HEK293 (cell line): ENCODE measurements at regions not wholly inside any gene's neighbourhood (a gene's known extent, or its start where the extent isn't known, plus 50 kb on each side); places are given as distances from the start of the nearest gene placed in this dataset.

Experiments
- CTCF ChIA-PET: fragments of 350-600 bp; formaldehyde crosslinking; extraction: SDS; loops from one replicate; lab custom pipeline; 2021; ENCODE audit warnings: antibody characterized with exemption; lab: Yijun Ruan, JAX
- POLR2A ChIA-PET: fragments of 300-600 bp; formaldehyde crosslinking; extraction: SDS; loops from one replicate; lab custom pipeline; 2020; ENCODE audit warnings: antibody characterized with exemption, inconsistent platforms; lab: Yijun Ruan, JAX
- H3K27ac ChIP-seq: fragments of 200-500 bp; sonication (Bioruptor generic); 2 replicates; pipeline ENCODE4 v1.5.1; 2014; ENCODE audit warnings: low read depth, low read length, control low read depth, inconsistent platforms; ENCODE audit errors: extremely low read depth
- H3K36me3 ChIP-seq, 2 experiments: fragments of 200-500 bp in 1 of 2; sonication (Bioruptor generic) in 1 of 2; 1 replicate in 1 of 2; 2 replicates in 1 of 2; pipeline ENCODE4 v1.5.1; 2014 to 2017; ENCODE audit warnings: inconsistent platforms in 2 of 2, low read length in 2 of 2; ENCODE audit not compliant: control insufficient read depth in 2 of 2, insufficient read depth in 1 of 2
- H3K4me1 ChIP-seq: fragments of 200-500 bp; sonication (Bioruptor generic); 2 replicates; pipeline ENCODE4 v1.5.1; 2014; ENCODE audit warnings: mild to moderate bottlenecking, low read length, inconsistent platforms; ENCODE audit not compliant: control insufficient read depth, insufficient read depth
- H3K4me3 ChIP-seq: 2 replicates; pipeline ENCODE4 v1.5.1; 2011; ENCODE audit warnings: low read depth, mild to moderate bottlenecking, control low read depth, low read length, moderate library complexity
- H3K9me3 ChIP-seq: fragments of 200-500 bp; sonication (Bioruptor generic); 2 replicates; pipeline ENCODE4 v1.5.1; 2014; ENCODE audit warnings: low read depth, low read length, inconsistent platforms; ENCODE audit not compliant: control insufficient read depth, insufficient read depth
- GLIS2 ChIP-seq: fragments of 450-650 bp; formaldehyde crosslinking; IDR thresholded peaks from 2 replicates; pipeline ENCODE4 v1.5.1; 2016; ENCODE audit warnings: missing biosample characterization, missing genetic modification characterization
- IKZF3 ChIP-seq: fragments of 450-650 bp; IDR thresholded peaks from 2 replicates; pipeline ENCODE4 v1.5.0; 2018; ENCODE audit warnings: missing biosample characterization, mild to moderate bottlenecking, missing genetic modification characterization, moderate library complexity
- KLF7 ChIP-seq: fragments of 450-650 bp; formaldehyde crosslinking; IDR thresholded peaks from 2 replicates; pipeline ENCODE4 v1.5.1; 2016; ENCODE audit warnings: missing biosample characterization, missing genetic modification characterization, borderline replicate concordance
- KLF8 ChIP-seq: fragments of 450-650 bp; formaldehyde crosslinking; IDR thresholded peaks from 2 replicates; pipeline ENCODE4 v1.5.1; 2016; ENCODE audit warnings: missing biosample characterization, missing genetic modification characterization
- PBX3 ChIP-seq: sonication (generic); formaldehyde crosslinking; IDR thresholded peaks from 2 replicates; pipeline ENCODE4 v1.8.1; 2022; ENCODE audit warnings: mild to moderate bottlenecking, moderate library complexity, missing genetic modification reagents
- RBAK ChIP-seq: fragments of 450-650 bp; formaldehyde crosslinking; IDR thresholded peaks from 2 replicates; pipeline ENCODE4 v1.5.1; 2016; ENCODE audit warnings: missing biosample characterization, missing genetic modification characterization
- SALL2 ChIP-seq: fragments of 450-650 bp; formaldehyde crosslinking; IDR thresholded peaks from 2 replicates; pipeline ENCODE4 v1.5.0; 2017; ENCODE audit warnings: missing biosample characterization, mild to moderate bottlenecking, missing genetic modification characterization, borderline replicate concordance
- SCRT2 ChIP-seq: fragments of 450-650 bp; formaldehyde crosslinking; IDR thresholded peaks from 2 replicates; pipeline ENCODE4 v1.5.1; 2016; ENCODE audit warnings: missing biosample characterization, missing genetic modification characterization
- ZBTB49 ChIP-seq: fragments of 450-650 bp; formaldehyde crosslinking; IDR thresholded peaks from 2 replicates; pipeline ENCODE4 v1.5.1; 2016; ENCODE audit warnings: missing biosample characterization, missing genetic modification characterization, low read depth
- ZFP3 ChIP-seq: fragments of 450-650 bp; formaldehyde crosslinking; IDR thresholded peaks from 2 replicates; pipeline ENCODE4 v1.5.1; 2016; ENCODE audit warnings: low read depth, missing biosample characterization, missing genetic modification characterization
- ZFP41 ChIP-seq: fragments of 450-650 bp; formaldehyde crosslinking; IDR thresholded peaks from 2 replicates; pipeline ENCODE4 v1.5.1; 2016; ENCODE audit warnings: missing biosample characterization, missing genetic modification characterization, borderline replicate concordance
- ZNF184 ChIP-seq: fragments of 450-650 bp; IDR thresholded peaks from 2 replicates; pipeline ENCODE4 v1.5.1; 2018; ENCODE audit warnings: missing biosample characterization, mild to moderate bottlenecking, missing genetic modification characterization
- ZNF24 ChIP-seq: fragments of 450-650 bp; formaldehyde crosslinking; IDR thresholded peaks from 2 replicates; pipeline ENCODE4 v1.5.1; 2016; ENCODE audit warnings: missing biosample characterization, missing genetic modification characterization
- ZNF26 ChIP-seq: fragments of 450-650 bp; formaldehyde crosslinking; IDR thresholded peaks from 2 replicates; pipeline ENCODE4 v1.5.1; 2016; ENCODE audit warnings: missing biosample characterization, missing genetic modification characterization
- ZNF266 ChIP-seq: fragments of 450-650 bp; formaldehyde crosslinking; IDR thresholded peaks from 2 replicates; pipeline ENCODE4 v1.5.1; 2016; ENCODE audit warnings: missing biosample characterization, missing genetic modification characterization, low read depth
- ZNF354C ChIP-seq: fragments of 450-650 bp; formaldehyde crosslinking; IDR thresholded peaks from 2 replicates; pipeline ENCODE4 v1.5.1; 2016; ENCODE audit warnings: missing biosample characterization, missing genetic modification characterization, low read depth, borderline replicate concordance
- ZNF394 ChIP-seq: fragments of 450-650 bp; formaldehyde crosslinking; IDR thresholded peaks from 2 replicates; pipeline ENCODE4 v1.5.1; 2016; ENCODE audit warnings: missing biosample characterization, missing genetic modification characterization, mild to moderate bottlenecking, moderate library complexity, borderline replicate concordance
- ZNF404 ChIP-seq: fragments of 450-650 bp; formaldehyde crosslinking; IDR thresholded peaks from 2 replicates; pipeline ENCODE4 v1.5.1; 2017; ENCODE audit warnings: missing biosample characterization, missing genetic modification characterization
- ZNF585B ChIP-seq: fragments of 450-650 bp; formaldehyde crosslinking; IDR thresholded peaks from 2 replicates; pipeline ENCODE4 v1.5.1; 2016; ENCODE audit warnings: missing biosample characterization, missing genetic modification characterization
- ZNF624 ChIP-seq: fragments of 450-650 bp; formaldehyde crosslinking; IDR thresholded peaks from 2 replicates; pipeline ENCODE4 v1.5.1; 2017; ENCODE audit warnings: missing biosample characterization, missing genetic modification characterization
- ZNF660 ChIP-seq: fragments of 450-650 bp; IDR thresholded peaks from 2 replicates; pipeline ENCODE4 v1.5.1; 2018; ENCODE audit warnings: missing biosample characterization, mild to moderate bottlenecking, missing genetic modification characterization
- ZNF776 ChIP-seq: fragments of 450-650 bp; formaldehyde crosslinking; IDR thresholded peaks from 2 replicates; pipeline ENCODE4 v1.5.0; 2017; ENCODE audit warnings: missing biosample characterization, missing genetic modification characterization, borderline replicate concordance
- ZNF830 ChIP-seq: fragments of 450-650 bp; IDR thresholded peaks from 2 replicates; pipeline ENCODE4 v1.5.0; 2018; ENCODE audit warnings: missing biosample characterization, missing genetic modification characterization, low read depth, mild to moderate bottlenecking, moderate library complexity
- ZNF837 ChIP-seq: fragments of 450-650 bp; formaldehyde crosslinking; IDR thresholded peaks from 2 replicates; pipeline ENCODE4 v1.5.1; 2016; ENCODE audit warnings: missing biosample characterization, missing genetic modification characterization
- TF ChIP-seq, protein P1 (sequence below): fragments of 450-650 bp; formaldehyde crosslinking; IDR thresholded peaks from 2 replicates; pipeline ENCODE4 v1.5.1; 2017; ENCODE audit warnings: missing biosample characterization, missing genetic modification characterization
- TF ChIP-seq, protein P2 (sequence below): fragments of 450-650 bp; formaldehyde crosslinking; IDR thresholded peaks from 2 replicates; pipeline ENCODE4 v1.5.1; 2016; ENCODE audit warnings: missing biosample characterization, missing genetic modification characterization

GRCh38 chr6:141701732-141702131, 431.0 kb upstream of the GJE1 start (continued):
- TF ChIP-seq, protein P1, sequence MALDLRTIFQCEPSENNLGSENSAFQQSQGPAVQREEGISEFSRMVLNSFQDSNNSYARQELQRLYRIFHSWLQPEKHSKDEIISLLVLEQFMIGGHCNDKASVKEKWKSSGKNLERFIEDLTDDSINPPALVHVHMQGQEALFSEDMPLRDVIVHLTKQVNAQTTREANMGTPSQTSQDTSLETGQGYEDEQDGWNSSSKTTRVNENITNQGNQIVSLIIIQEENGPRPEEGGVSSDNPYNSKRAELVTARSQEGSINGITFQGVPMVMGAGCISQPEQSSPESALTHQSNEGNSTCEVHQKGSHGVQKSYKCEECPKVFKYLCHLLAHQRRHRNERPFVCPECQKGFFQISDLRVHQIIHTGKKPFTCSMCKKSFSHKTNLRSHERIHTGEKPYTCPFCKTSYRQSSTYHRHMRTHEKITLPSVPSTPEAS: no peak
- TF ChIP-seq KLF7 (tag by site-specific recombination) (no peak), KLF8 (no peak)

DNA sequence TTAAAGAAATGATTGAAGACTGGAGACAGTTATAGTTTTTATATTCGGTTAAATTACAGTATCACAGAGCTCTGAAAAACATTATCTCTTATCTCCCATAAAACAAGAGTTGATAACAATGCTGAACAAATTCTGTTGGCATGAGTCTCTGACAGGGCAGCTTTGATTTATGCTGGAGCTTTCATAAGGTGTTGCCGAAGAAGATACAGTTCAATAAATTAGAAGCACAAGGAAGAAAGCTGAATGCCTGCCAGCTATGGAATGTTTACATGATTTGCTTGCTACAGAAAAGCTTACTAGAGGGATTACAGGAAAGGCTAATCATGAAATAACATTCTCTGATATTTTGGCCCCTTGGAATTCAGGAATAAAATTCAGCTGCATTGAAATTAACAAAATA, 431.9 kb upstream of the GJE1 start:
- ChIA-PET POLR2A (no interaction called here), CTCF (no interaction called here)
- no peak for TF ChIP-seq ZNF830 (tag by site-specific recombination)
- no peak for TF ChIP-seq IKZF3 (tag by site-specific recombination)
- TF ChIP-seq ZNF184 (tag by site-specific recombination): no peak
- no peak for TF ChIP-seq ZNF404 (tag by site-specific recombination)
- no peak for TF ChIP-seq ZNF26 (tag by site-specific recombination)
- no peak for TF ChIP-seq ZFP41 (tag by site-specific recombination)
- TF ChIP-seq ZFP3 (tag by site-specific recombination): no peak
- no peak for TF ChIP-seq ZNF354C (tag by site-specific recombination)
- no peak for TF ChIP-seq ZNF837 (tag by site-specific recombination)
- TF ChIP-seq, protein P1: no peak
- TF ChIP-seq SALL2 (tag by site-specific recombination): no peak
- no peak for TF ChIP-seq SCRT2
- no peak for TF ChIP-seq ZNF776 (tag by site-specific recombination)
- TF ChIP-seq, protein P2, sequence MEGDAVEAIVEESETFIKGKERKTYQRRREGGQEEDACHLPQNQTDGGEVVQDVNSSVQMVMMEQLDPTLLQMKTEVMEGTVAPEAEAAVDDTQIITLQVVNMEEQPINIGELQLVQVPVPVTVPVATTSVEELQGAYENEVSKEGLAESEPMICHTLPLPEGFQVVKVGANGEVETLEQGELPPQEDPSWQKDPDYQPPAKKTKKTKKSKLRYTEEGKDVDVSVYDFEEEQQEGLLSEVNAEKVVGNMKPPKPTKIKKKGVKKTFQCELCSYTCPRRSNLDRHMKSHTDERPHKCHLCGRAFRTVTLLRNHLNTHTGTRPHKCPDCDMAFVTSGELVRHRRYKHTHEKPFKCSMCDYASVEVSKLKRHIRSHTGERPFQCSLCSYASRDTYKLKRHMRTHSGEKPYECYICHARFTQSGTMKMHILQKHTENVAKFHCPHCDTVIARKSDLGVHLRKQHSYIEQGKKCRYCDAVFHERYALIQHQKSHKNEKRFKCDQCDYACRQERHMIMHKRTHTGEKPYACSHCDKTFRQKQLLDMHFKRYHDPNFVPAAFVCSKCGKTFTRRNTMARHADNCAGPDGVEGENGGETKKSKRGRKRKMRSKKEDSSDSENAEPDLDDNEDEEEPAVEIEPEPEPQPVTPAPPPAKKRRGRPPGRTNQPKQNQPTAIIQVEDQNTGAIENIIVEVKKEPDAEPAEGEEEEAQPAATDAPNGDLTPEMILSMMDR: no peak
- no peaks in the 10 kb centered on the region for H3K9me3 ChIP-seq
- no peak overlapping the region for H3K27ac ChIP-seq
- no peak overlapping the region for H3K4me3 ChIP-seq
- H3K4me1 ChIP-seq: no peaks in the 10 kb centered on the region
- H3K36me3 ChIP-seq: no peaks in the 10 kb centered on the region

GRCh38 chr6:141688916-141689315, 443.8 kb upstream of the GJE1 start:
- no peaks in the 10 kb centered on the region for H3K36me3 ChIP-seq
- no peaks in the 10 kb centered on the region for H3K4me1 ChIP-seq
- H3K27ac ChIP-seq: no peak overlapping the region
- ChIA-PET CTCF (no interaction called here), POLR2A (no interaction called here)
- no peaks in the 10 kb centered on the region for H3K9me3 ChIP-seq
- no peak overlapping the region for H3K4me3 ChIP-seq
- TF ChIP-seq ZNF585B (no peak), ZNF624 (tag by site-specific recombination) (no peak), ZBTB49 (tag by site-specific recombination) (no peak), ZNF394 (tag by site-specific recombination) (no peak), ZNF266 (tag by site-specific recombination) (no peak), RBAK (tag by site-specific recombination) (no peak), ZNF24 (tag by site-specific recombination) (no peak), GLIS2 (no peak), ZNF660 (tag by site-specific recombination) (no peak), SCRT2 (no peak), PBX3 (CRISPR knock-in tag) (no peak)
